Left ventricle myocardium superior (tissue), 1 donor: ENCODE measurements at regions not wholly inside any gene's neighbourhood (a gene's known extent, or its start where the extent isn't known, plus 50 kb on each side); places are given as distances from the start of the nearest gene placed in this dataset.

Experiments
- ATAC-seq: fragments of 200-7000 bp; cut with Tn5 transposase; one replicate; pipeline ENCODE4 v1.9.1; 2020; ENCODE audit warnings: mild to moderate bottlenecking, moderate library complexity
- DNase-seq: peaks from one replicate; pipeline ENCODE4 v3.0.0-alpha.2; 2020
- intact Hi-C: fragments of 100-400 bp; cut with micrococcal nuclease; formaldehyde crosslinking; loops from one replicate; pipeline ENCODE4 v1.11.0; 2022
- donor health status: DM: no; HTN: yes; CAD: no; lungs with severe emphysema.

DNA sequence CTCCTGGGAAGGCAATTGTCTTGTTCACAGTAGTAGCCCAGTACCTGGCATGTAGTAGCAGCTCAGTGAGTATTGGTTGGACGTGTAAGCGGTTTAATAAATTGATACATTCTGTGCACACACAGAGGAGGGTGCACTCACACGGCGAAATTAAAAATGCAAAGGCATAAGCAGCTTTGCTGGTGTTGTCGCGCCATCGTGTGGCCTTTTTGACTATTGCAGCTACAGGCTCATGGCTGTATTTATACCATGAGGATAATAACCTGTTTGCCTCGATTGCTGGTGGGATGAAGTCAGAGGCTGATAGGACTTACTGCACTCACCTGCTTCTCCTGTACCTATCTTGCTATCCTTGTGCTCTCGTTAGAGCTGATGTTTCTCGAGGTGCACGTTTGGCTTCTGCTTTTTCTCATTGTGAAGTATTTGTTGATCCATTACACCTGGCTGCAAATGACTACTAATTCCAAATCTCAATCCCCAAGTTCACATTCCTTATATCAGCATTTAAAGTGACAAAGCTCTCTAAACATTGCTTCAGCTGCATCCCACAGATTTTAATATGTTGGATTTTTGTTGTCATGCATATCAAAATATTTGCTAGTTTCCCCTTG lies 61.5 kb downstream of the TBXT start:
- peak; percentile 82 for DNase-seq
- intact Hi-C loops: no loop called here
- ATAC-seq: peak; percentile 77

- no peak for DNase-seq
- intact Hi-C loops: no loop called here
- no peak for ATAC-seq
These were observed 62.1 kb downstream of the TBXT start for GRCh38 chr6:166105341-166106075.

GRCh38 chr6:166104872-166105271 lies 62.8 kb downstream of the TBXT start:
- ATAC-seq: no peak
- intact Hi-C loops: no loop called here
- no peak for DNase-seq

DNA sequence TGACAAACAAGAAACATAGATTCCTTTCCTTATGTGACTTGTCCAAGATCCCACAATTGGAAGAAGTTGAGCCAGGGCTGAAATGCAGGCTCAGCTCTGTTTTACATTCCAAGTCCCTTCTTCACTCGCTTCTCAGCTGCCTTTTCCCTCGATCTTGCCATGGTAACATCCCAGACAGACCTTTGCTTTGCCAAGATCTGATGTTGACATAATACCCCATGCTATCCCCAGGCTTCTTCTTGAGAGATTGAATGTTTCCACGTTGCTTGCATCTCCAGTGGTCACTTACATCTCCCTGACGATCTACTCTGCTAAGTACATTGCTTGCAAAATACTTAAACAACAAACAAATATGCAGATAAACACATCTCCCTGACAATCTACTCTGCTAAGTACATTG lies 63.5 kb downstream of the TBXT start:
- intact Hi-C loops: no loop called here
- no peak for DNase-seq
- no peak for ATAC-seq

DNA sequence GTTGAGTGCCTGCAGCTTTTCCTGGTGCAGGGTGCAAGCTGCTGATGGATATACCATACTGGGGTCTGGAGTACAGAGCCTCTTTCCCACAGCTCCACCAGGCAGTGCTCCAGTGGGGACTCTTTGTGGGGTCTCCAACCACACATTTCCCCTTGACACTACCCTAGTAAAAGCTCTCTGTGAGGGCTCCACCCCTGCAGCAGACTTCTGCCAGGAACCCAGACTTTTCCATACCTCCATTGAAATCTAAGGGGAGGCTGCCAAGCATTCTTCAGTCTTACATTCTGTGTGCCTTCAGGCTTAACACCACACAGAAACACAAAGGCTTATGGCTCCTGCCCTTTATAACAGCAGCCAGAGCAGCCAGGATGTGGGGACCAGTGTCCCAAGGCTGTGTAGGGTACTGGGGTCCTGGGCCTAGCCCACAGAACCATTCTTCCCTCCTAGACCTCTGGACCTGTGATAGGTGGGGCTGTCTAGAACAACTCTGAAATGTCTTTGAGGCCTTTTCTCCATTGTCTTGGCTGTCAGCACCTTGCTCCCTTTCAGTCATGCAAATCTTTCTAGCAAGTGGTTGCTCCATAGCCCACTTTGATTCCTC lies 65.7 kb downstream of the TBXT start:
- ATAC-seq (no peak), DNase-seq (no peak)
- intact Hi-C loops: no loop called here

DNA sequence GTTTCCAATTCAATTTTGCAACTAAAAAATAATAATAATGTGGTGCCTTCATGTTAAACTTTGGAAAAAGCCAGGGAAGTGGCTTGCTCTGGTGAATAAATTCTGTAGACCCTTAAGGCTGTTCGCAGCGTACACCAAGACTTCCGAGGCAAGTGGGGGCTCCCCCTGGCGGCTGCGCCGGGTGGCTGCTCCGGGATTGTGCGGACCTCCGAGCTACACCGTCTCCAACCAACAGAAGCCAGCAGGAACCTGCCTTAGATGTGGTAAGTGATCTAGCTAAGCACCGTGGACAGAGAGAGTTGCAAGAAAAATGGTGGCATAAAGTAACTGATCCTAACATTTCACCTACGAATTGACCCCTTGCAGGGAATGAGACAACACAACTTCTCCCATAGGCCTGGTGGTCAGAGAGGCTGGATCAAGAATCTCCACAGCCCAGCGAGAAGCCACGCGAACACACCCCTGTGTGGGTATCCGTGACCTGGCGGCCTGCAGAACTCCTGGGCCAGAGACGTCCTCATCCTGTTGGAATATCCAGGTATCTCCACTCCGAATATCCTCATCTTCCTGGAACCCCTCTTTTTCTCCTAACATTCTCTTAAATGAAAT lies 69.6 kb downstream of the TBXT start:
- intact Hi-C loops: loop anchor here (5.0 kb wide), 1 partner anchor 211 kb away; no protein-coding TSS in a partner anchor
- DNase-seq (peak; percentile 86), ATAC-seq (peak; percentile 98)

GRCh38 chr6:166087852-166088251 lies 79.8 kb downstream of the TBXT start:
- intact Hi-C loops: no loop called here
- no peak for ATAC-seq

GRCh38 chr6:166087246-166087645 lies 80.4 kb downstream of the TBXT start:
- ATAC-seq (no peak), DNase-seq (no peak)
- intact Hi-C loops: no loop called here

More at GRCh38 chr6:166087852-166088251, 79.8 kb downstream of the TBXT start:
- no peak for DNase-seq

DNA sequence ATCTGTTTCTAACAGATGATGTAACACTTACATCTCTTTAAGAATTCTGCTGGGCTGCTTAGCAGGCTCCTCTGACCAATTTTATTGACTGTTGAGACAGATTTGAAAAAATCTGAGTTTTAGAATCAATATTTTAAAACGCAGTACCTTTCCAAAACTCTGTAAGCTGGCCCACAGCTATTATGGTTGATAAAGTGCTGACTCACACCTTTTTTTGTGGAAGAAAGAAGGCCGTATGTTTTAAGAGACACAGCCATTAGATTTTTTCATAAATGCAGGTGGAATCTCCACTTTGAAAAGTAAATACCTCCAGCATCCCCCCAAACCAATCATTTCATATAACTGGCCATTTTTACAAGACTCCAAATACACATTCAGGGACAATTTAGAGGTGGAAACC lies 82.2 kb downstream of the TBXT start:
- ATAC-seq (no peak), DNase-seq (no peak)
- intact Hi-C loops: no loop called here

DNA sequence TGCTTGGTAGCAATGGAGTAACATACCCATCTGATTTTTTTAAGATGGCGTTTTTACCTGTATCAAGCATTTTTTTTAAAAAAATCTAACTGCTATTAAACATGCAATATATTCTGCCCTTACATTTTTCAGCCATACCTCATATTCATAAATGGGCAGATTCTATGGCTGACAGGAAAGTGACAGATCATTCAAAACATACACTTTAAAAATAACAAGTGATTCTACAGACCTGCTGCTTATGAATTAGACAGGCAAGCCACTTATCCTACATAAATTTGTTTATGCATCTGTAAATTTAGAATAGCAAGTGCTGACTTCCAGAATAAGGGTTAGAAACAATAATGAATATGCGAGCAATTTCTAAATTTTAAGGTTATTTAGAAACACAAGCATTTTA lies 82.7 kb downstream of the TBXT start:
- no peak for DNase-seq
- intact Hi-C loops: no loop called here
- ATAC-seq: no peak

GRCh38 chr6:166079841-166080240 lies 87.8 kb downstream of the TBXT start:
- ATAC-seq: no peak
- DNase-seq: no peak
- intact Hi-C loops: no loop called here

- DNase-seq: no peak
- ATAC-seq: peak; percentile 55
- intact Hi-C loops: no loop called here
These were observed 89.4 kb downstream of the TBXT start for GRCh38 chr6:166078294-166078693.

- intact Hi-C loops: no loop called here
- no peak for ATAC-seq
- no peak for DNase-seq
These were observed 91.0 kb downstream of the TBXT start for GRCh38 chr6:166076625-166077024.

DNA sequence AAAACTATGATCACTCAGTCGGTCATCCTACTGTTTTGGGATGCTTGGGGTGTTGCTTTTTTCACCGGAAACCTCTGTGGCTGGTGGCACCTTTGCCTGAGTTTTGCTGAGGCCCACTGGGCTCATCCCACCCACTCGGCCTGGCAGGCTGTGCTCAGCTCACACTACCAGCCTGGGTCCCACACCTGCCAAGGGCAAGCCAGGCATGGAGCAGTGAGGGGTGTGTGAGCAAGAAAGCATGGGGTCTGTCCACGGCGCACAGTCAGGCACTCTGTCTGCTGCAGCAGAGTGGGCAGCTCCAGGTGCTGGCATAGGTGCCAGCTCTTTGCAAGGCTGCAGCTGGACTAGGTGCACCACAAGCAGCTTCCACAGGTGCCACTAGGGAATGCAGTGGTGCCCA lies 91.7 kb downstream of the TBXT start:
- no peak for ATAC-seq
- DNase-seq: no peak
- intact Hi-C loops: no loop called here

GRCh38 chr6:166075186-166075585 lies 92.5 kb downstream of the TBXT start:
- ATAC-seq (no peak), DNase-seq (no peak)
- intact Hi-C loops: no loop called here

DNA sequence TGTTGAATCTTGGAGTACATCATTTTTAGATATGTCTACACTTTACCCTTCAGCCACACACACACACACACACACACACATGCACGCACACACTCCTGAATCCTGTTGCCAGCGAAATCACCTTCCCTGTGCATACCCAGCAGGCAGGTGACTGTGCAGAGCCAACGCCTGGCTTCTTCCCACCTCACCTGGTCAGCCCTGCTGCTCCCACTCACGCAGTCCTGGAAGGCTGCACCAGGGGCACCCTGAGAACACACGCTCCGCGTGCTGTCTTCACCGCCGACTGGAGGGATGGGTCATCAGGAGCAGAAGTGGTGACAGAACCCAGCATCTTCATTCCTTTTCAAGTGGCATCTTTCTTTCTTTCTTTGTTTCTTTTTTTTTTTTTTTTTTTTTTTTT lies 94.6 kb downstream of the TBXT start:
- intact Hi-C loops: no loop called here
- ATAC-seq (no peak), DNase-seq (no peak)

DNA sequence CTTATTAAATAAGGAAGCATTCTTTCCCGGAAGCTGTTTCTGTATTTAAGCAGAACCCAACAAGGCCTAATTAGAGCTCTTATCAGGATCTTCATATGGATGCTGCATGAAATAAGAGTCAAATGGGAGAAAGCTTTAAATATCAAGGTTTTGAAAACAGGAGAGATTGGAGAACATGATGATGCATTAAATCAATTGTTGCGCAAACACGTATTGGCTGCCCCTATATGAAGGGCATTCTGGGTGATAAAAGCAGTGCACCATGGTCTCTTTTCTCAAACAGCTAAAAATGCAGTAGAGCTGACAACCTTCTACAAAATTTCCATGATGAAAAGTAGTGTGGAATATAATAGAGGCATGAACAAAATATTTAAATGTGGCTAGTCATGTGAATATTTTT lies 98.9 kb downstream of the TBXT start:
- DNase-seq (no peak), ATAC-seq (no peak)
- intact Hi-C loops: no loop called here

- intact Hi-C loops: no loop called here
- ATAC-seq (peak; percentile 89), DNase-seq (peak; percentile 63)
These were observed 109.4 kb downstream of the TBXT start for GRCh38 chr6:166058064-166058739.

DNA sequence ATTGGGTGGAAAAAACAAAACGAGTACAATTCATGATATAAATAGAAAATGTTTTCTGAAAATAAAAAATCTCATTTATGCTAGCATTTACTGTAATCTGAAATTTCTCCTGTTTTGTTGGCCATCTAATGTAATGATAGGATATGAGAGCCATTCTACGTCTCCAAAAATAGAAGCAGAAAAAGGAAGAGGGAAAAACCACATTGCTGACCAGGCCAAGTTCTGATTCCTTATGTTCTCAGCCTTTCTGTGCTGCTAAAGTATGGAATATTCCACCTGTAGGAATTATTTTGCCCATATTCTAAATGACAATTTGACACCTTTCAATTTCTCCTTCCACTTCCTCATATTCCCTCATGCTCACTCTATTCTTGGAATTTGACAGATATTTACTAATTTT lies 110.2 kb downstream of the TBXT start:
- no peak for ATAC-seq
- no peak for DNase-seq
- intact Hi-C loops: no loop called here

GRCh38 chr6:166056637-166057036 lies 111.0 kb downstream of the TBXT start:
- intact Hi-C loops: no loop called here
- peak; percentile 97 for ATAC-seq
- peak; percentile 81 for DNase-seq
